GM12892 (cell line): ENCODE measurements at regions not wholly inside any gene's neighbourhood (a gene's known extent, or its start where the extent isn't known, plus 50 kb on each side); places are given as distances from the start of the nearest gene placed in this dataset.

Source experiments
- DNase-seq: peaks from one replicate; pipeline ENCODE4 v3.0.0; 2011; ENCODE audit not compliant: insufficient read length
- FAIRE-seq: peaks from 2 replicates; lab custom pipeline; 2011; peaks lifted over from hg19 to GRCh38; lab: Jason Lieb, UNC
- POLR2A ChIP-seq: IDR thresholded peaks from 2 replicates; pipeline ENCODE4 v1.6.1; 2011; ENCODE audit warnings: low read depth, low read length, control low read depth
- POLR2AphosphoS5 ChIP-seq: IDR thresholded peaks from 2 replicates; pipeline ENCODE4 v1.6.1; 2011; ENCODE audit warnings: low read depth, low read length, control low read depth
- TAF1 ChIP-seq: IDR thresholded peaks from 2 replicates; pipeline ENCODE4 v1.6.1; 2011; ENCODE audit warnings: low read depth, mild to moderate bottlenecking, control low read depth, low read length, borderline replicate concordance

- FAIRE-seq (no peak), DNase-seq (no peak)
- TF ChIP-seq TAF1 (no peak), POLR2AphosphoS5 (no peak), POLR2A (no peak)
These were observed 629.5 kb downstream of the LMO4 start for GRCh38 chr1:87958201-87958600.

GRCh38 chr1:87958716-87959115 is 630.0 kb downstream of the LMO4 start:
- no peak for TF ChIP-seq POLR2A
- TF ChIP-seq TAF1 = no peak
- no peak for TF ChIP-seq POLR2AphosphoS5
- no peak for FAIRE-seq
- no peak for DNase-seq

- DNase-seq = no peak
- no peak for TF ChIP-seq POLR2A
- TF ChIP-seq TAF1 = no peak
- TF ChIP-seq POLR2AphosphoS5 = no peak
- no peak for FAIRE-seq
These were observed 630.6 kb downstream of the LMO4 start for GRCh38 chr1:87959236-87959635.

GRCh38 chr1:87961992-87962391 is 633.3 kb downstream of the LMO4 start:
- no peak for DNase-seq
- no peak for FAIRE-seq
- no peak for TF ChIP-seq POLR2AphosphoS5
- TF ChIP-seq TAF1 = no peak
- TF ChIP-seq POLR2A = no peak

- FAIRE-seq (no peak), DNase-seq (no peak)
- TF ChIP-seq POLR2AphosphoS5 (no peak), TAF1 (no peak), POLR2A (no peak)
These were observed 634.9 kb downstream of the LMO4 start for GRCh38 chr1:87963556-87963955.

- no peak for FAIRE-seq
- no peak for DNase-seq
- TF ChIP-seq TAF1 = no peak
- no peak for TF ChIP-seq POLR2AphosphoS5
- no peak for TF ChIP-seq POLR2A
These were observed 636.5 kb downstream of the LMO4 start for GRCh38 chr1:87965193-87965592.

GRCh38 chr1:87968197-87968955 is 639.7 kb downstream of the LMO4 start:
- no peak for FAIRE-seq
- no peak for DNase-seq
- TF ChIP-seq POLR2AphosphoS5 = no peak
- TF ChIP-seq TAF1 = no peak
- no peak for TF ChIP-seq POLR2A

GRCh38 chr1:87969040-87969439 is 640.4 kb downstream of the LMO4 start:
- TF ChIP-seq TAF1 (no peak), POLR2AphosphoS5 (no peak), POLR2A (no peak)
- FAIRE-seq = no peak
- DNase-seq = no peak

GRCh38 chr1:87972811-87973210 is 644.1 kb downstream of the LMO4 start:
- FAIRE-seq = no peak
- no peak for DNase-seq
- TF ChIP-seq TAF1 (no peak), POLR2AphosphoS5 (no peak), POLR2A (no peak)

GRCh38 chr1:87973896-87974295 is 645.2 kb downstream of the LMO4 start:
- TF ChIP-seq POLR2AphosphoS5 (no peak), POLR2A (no peak), TAF1 (no peak)
- FAIRE-seq (no peak), DNase-seq (no peak)

GRCh38 chr1:87976316-87976715 is 647.6 kb downstream of the LMO4 start:
- DNase-seq (no peak), FAIRE-seq (no peak)
- no peak for TF ChIP-seq POLR2A
- TF ChIP-seq TAF1 = no peak
- no peak for TF ChIP-seq POLR2AphosphoS5

GRCh38 chr1:87977145-87977544 is 648.5 kb downstream of the LMO4 start:
- DNase-seq (no peak), FAIRE-seq (no peak)
- TF ChIP-seq POLR2AphosphoS5 (no peak), POLR2A (no peak), TAF1 (no peak)

GRCh38 chr1:87979079-87979478 is 650.4 kb downstream of the LMO4 start:
- DNase-seq = no peak
- FAIRE-seq = no peak
- TF ChIP-seq POLR2A (no peak), POLR2AphosphoS5 (no peak), TAF1 (no peak)
